NCI-H1105 treated with DMSO at 0.1 percent for 48 hours (cell line): ENCODE measurements at regions not wholly inside any gene's neighbourhood (a gene's known extent, or its start where the extent isn't known, plus 50 kb on each side); places are given as distances from the start of the nearest gene placed in this dataset.

Experiments used
- DNase-seq: peaks from one replicate; lab custom pipeline; 2025; lab: John Stamatoyannopoulos, UW

DNA sequence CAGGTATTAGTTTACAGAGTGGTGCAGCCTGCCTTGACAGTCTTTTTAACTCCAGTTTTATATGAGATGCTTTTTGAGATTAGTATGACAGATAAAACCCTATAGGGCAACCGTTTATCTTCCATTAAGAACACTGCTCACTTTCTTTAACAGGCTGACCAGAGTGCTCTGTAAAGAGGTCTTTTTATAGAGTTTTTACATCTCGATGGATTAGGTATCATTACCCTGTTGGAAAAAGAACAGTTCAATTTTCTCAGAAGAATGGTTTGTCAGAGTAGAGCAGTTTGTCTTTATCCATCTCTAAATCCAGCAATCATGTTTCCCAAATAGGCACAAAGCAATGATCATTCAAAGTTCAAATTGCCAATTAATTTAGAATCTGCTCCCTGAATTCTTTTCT, 395.2 kb upstream of the ARGLU1 start:
- no peak for DNase-seq

DNA sequence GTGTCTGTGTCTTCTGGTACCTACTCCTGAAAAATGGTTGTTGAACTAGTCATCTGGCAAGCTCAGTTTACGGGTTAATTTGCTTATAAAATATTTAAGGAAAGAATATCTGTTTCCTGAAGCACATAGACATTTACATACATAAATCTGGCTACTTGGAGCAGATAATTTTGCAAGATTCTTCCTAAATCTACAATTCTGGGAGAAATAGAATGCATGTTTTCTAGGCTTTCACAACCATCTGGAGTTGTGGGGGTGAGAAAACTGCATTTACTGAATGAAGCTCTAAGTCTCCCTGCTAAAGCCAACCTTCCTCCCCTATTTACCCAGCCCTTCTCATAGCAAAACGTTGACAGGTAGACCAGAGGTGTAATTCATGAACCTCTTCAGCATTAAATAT, 393.7 kb upstream of the ARGLU1 start:
- DNase-seq, result no peak

DNA sequence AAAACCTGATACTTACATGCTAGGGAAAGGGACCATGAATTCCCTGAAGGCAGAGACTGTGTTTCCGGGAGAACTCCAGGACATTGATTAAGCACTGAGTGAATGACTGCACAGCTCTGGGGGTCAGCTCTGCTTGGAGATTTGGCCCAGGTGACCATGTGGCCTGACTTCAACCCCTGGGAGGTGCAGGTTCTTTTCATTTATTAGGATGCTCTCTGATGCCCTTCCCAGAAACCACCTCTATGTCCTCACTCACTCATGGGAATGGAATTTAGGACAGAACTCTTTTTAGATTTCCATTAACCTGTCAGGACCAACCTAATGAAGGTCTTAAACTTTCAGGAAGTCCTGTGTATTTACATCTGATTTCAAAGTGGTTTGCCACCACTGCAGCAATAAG, 393.3 kb upstream of the ARGLU1 start:
- DNase-seq, result no peak

DNA sequence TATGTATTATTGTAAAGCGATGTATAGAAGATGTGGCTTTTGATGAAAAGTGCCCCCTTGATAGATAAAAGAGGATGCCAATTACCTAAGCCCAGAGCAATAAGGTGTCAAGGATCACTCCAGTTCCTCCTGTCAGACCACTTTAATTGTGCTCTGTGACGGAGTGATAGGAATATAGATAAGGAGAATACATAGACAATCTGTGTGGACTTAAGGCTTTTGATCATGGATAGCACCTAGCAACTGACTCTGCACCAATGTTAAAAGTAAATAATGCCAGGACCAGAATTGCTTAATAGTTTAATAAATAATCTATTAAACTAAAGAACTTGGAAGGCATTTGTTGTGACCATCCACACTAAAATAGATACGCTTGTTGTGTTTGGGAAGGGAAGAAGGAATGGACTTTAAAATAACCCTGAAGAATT, 390.7 kb upstream of the ARGLU1 start:
- no peak for DNase-seq

DNA sequence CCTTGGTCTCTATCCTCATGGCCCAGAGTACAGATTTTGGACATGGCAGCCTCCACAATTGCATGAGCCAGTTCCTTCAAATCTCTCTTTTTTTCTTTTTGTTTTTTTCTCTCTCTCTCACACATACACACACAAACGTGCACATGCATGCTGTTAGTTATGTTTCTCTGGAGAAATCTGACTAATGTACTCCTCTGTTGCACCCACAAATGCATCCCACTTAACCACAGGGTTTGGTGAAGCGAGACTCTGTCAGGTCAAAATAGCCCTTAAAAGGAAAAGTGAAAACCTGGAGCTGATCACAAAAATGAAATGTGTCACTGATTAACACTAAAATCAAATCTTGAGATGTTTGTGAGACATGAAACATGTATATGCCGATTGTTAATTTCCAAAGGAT, 374.6 kb upstream of the ARGLU1 start:
- no peak for DNase-seq

DNA sequence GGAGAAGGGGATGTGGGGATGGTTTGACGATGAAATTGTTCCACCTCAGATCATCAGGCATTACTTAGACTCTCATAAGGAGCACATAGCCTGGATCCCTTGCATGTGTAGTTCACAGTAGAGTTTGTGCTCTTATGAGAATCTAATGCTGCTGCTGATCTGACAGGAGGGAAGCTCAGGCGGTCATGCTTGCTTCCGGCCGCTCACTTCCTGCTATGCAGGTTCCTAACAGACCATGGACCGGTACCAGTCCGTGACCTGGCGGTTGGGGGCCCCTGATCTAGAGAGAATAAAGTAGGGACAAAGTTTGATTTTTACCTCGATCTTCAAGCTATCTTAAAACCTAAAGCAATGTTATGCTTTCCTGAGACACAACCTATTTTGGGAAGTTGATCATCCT, 373.8 kb upstream of the ARGLU1 start:
- no peak for DNase-seq

DNA sequence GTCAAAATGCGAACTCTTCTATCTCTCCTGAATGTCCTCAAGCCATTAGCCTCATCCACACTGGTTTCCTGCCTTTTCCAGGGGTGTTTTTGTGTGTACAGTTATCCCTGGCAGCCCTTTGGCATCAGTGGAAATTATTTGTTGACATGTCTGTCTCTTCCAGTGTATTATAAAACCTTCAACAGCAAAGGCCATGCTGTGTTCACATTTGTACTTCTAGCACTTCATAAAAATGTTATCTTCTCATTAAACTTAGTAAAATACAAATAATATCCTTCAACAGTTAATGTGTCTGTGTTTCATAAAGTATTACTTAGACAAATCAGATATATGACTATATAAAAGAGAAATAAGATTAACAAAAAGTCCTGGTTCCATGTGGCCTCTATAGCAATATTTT, 359.5 kb upstream of the ARGLU1 start:
- no peak for DNase-seq

DNA sequence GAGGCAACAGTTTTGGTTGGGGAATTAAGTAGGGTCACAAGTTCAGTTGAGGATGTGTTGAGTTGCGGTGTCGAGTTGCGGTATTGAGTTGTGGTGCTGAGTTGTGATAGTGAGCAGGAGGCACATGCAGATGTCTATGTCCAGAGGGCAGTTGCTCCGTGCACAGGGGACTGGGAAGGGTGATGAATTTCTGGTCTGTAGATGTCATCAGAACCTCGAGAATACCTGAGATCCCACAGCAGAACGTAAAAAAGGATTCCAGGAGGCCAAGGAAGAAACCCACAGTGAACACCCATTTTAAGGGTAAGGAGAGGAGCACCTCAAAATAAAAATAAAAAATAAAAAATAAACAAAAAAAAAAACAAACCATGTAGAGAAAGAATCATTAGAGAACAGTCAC, 354.4 kb upstream of the ARGLU1 start:
- DNase-seq, result no peak

DNA sequence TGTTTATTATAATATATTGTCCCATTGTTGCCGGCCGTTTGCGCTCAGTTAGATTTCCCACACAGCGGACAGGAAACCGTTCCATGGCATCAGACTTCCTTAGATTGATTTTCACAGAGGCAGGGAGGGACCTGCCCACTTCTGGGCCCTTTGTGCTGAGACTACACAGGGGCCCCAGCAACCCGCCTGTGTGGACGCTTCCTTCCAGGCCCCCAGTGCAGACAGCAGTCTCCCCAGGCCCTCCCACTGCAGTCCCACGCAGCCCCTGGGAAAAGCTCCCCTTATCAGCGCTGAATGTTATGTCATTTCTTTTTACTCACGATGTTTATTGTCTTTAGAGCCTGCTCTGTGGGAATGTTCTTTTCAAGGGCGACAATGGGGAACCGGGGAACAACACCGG, 351.7 kb upstream of the ARGLU1 start:
- no peak for DNase-seq

DNA sequence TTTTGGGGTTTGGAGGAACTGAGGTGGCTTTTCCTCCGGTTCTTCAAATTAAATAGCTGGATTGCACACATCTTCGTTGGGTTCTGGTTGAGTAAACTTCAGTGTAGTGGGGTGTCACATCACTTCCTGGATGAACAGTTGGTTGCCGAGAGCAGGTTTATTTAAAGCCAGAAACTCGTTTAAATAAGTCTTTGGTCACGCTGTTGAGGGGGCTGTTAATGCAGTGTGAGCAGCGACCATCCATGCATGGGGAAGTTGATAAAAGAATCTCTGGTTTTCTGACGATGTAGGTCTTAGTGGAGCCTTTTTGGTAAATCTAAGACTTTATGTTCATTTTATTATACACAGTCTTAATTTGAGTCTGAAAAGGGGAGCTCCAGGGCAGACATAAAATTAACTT, 351.2 kb upstream of the ARGLU1 start:
- no peak for DNase-seq

DNA sequence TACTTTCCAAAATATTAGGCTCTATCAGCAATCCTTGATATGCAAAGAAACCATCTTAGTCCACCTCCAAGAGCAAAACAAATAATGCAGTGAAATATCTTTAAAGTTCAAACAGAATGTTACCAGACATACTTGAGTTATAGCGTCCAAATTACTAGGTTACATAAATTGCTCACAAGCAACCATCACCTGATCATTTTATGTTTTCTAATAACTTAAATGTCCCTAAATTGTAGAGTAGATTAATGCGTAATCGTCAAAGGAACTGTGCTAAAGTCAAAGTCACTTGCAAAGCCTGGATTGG, 350.6 kb upstream of the ARGLU1 start:
- DNase-seq, result no peak

DNA sequence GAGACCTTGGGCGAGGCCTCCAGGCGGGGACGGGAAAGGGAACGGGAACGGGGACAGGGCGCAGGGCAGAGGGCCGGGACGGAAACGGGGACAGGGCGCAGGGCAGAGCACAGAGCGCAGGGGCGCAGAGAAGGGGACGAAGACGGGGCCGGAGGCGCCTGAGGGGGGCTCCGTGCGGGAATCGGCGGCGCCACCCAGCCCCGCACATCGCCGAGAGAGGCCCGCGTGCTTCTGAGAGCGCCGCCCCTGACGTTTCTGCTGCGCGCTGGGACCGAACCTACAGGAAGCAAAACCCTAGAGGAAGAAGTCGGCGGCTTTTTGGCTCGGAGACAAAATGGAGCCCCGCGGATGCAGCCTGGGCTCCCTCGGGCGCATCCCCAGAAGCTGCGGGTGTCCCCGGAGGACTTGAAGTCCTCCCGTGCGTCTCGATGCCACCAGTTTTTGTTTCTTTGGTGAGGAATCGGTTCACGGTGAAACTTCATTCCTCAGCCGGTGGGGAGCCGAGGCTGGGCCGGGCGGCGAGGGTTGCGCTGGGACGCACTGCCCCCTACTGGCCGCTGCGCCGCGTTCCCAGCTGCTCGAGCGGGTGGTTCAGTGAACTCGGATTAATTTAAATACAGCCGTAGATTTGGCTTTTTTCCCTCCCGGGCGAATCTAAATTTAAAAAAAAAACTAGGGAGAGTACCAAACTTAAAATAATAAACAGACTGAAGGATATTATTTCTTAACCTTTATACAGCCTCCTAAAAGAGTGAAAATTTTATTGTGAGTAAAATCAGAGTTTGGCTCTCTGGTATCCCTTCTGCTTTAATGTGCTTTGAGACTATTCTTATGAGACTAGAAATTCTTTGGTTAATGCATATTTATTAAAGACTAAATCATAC, 350.0 kb upstream of the ARGLU1 start:
- DNase-seq, result peak; percentile 75

DNA sequence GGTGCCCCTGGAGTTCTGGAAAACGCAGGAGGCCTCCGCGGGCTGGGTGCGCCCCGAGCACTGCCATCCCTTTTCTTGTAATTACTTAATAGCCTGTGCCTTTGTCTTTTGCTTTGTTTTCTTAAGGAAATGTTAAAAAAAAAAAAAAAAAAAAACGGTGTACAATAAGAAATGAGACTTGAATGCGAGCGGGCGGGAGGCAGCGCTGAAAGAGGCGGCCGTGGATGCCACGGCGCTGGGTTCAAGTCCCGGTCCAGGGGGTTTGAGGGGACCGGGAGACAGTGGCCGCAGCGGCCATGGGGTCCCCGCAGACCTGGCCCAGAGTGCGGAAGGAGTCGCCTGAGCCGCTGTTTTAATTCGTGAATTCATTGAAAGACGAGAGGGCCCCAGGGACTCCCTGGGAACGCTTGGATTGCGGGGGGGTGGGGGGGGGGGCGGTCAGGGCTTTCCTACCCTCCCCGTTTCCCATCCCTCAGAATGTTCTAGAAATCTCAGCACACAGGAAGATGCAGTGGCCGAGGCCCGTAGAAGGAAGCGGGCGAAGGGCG, 349.2 kb upstream of the ARGLU1 start:
- DNase-seq, result no peak

DNA sequence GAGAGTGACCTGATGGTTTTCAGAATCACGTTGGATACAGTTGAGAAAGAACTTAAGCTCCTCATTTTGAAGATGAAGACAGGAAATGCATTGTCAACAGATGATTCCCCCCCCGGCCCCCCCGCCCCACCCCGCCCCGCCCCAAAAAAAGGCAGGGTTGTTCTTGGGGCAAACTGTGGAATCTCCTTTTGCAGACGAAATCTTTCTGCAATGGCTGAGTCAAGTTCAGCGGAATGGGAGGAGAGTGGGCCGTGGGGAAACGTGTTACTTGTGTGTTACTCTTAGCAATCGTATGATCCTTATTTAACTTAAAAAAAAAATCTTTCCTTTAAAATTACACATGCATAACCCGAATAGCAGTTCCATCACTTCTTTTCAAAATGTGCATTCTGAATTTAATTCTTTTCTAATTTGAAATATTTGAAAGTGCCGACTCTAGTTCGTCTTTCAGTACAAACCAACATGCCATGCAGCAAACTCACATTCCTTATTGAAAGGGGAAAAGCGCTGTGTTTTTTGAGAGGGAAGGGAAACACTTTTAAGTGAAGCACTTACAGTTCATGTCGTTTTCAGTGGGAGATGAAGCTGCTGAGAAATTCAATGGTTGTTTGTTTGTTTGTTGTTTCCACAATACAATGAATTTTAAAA, 348.5 kb upstream of the ARGLU1 start:
- no peak for DNase-seq

DNA sequence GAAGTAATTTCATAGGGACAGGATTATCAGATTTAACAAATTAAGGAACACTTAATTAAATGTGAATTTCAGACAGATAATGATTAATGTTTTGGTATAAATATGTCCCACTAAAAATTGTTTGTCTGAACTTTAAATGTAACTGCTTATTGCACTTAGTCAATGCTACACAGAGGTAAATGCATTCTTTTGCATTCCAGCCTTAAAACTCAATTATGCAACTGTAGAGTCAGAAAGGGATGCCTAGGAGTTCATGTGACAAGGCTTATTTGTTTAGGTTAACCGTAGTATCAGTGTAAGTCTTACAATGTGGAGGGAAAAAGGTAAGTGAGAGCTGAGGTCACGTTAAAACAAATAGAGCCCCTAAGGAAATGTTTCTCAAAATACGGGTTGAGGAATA, 347.2 kb upstream of the ARGLU1 start:
- no peak for DNase-seq

DNA sequence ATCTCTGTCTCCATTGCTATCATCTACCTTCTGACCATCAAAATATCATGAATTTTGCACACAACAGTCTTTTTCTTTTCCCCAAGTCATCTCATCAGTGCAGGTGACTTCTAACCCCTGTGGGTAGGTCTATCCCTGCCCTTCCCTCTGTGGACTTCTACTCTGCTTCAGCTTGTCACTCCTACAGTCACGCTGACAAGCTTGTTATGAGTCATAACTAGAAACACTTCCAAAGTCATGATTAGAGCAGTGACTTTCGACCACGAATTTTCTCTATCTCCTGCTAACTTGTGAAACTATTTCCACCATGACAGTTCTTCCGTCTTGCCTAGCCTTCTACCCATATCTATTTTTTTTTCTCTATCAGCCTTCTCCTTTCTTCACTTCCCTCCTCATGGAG, 343.7 kb upstream of the ARGLU1 start:
- no peak for DNase-seq

DNA sequence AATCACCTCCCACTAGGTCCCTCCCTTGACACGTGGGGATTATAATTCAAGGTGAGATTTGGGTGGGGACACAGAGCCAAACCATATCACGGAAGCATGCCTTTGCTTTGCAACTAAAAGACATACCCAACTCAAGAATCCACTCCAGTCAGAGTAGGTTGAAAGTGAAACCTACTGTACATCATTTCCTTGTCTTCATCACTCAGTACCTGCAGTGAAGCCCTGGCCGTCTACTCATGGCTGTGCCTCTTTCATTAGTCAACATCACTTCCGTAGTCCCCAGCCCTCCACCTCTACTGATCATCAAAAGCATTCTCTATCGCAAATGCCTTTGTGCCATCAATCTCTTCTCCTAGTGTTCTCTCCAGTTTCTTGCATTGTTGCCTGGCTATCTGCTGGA, 343.1 kb upstream of the ARGLU1 start:
- no peak for DNase-seq

DNA sequence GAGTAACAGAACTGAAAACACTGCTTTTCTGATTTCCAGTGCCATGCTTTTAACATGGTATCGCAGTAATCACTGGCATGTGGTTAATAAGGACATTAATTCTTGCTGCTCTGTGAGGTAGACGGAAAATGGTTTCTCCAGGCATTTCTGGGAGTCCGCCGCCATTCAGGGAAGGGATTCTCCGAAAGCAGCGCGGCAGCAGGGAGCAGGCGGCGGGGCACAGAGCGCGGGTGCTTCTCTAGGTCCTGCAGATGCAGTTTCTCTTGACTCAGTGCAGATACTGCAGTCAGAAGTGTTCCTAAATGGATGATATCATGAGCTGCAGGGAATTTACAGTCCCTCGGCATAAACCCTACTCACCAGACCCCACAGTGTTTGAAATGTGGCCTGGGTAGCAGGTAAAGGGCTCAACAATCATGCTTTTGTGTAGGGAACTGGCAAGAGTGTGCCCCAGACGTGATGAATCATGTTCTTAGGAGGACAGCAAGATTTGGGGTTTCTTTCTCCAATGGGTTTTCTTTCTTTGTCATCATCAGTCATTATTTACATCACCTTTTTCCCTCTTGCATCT, 338.6 kb upstream of the ARGLU1 start:
- DNase-seq, result no peak

DNA sequence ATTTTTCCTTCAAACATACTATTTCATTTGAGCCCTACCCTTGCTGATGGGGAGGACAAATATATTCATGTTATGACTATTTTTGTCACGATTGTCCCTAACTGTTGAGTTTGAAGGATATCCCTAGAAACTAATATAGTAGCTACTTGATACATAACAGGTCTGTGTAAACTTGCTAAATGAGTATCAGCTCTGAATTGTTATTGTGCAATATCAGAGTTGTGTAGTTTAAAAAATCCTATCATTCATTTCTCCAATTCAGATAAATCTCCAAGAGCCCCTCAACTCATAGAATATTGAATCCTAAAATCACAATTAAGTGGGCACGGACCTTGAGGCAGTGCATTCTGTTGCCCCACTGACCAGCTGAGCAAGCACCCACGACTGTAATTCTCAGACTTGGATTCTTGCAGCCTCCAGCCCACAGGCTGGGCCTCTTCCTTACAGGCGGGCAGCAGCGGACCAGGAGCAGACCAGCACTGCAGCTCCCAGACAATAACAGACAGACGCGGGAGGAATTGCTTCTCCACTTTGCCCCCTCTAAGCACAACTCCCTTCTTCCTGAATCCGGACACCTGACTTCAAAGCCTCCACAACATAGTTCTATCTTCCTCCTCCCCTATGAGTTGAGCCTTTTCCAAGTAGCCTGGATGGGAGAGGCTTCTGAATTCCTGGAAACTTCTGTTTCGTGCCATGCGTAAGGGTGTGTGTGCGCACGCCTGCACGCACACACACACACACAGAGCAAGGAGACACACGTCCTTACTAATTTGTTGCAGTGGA, 337.6 kb upstream of the ARGLU1 start:
- DNase-seq, result no peak

DNA sequence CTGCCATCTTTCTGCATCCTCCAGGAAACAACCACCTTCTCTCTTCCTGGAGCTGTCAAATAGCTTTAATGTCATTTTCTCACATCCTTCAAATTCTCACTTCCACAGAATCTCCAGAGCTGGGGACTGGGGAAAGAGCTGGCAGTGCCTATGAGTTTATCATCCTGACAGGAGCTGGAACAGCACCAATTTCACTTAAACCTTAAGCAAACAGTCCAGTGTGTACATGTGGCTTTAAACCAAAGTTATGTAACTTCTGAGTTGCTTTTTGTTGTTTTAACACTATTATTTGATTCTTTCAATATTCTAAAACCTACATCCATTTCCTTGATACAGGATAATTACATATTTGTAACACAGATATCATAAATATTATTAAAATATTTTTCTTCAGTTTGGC, 331.5 kb upstream of the ARGLU1 start:
- no peak for DNase-seq

DNA sequence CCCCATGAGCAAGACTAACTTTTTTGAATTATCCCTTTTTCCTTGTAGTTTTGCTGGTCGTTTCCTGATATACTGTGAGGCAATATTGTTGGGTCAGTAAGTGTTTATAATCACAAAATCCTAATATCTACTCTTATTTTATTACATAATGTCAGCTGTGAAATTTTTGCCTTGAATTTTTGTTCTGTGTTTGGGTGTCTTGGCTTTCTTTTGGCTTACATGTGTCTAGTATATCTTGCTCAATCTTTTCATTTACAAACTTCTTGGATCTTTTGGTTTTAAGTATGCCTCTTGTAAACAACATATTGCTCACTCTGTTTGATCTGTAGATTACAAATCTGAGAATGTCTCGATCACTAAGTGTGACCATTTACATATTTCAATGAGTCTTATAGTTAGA, 330.3 kb upstream of the ARGLU1 start:
- no peak for DNase-seq

DNA sequence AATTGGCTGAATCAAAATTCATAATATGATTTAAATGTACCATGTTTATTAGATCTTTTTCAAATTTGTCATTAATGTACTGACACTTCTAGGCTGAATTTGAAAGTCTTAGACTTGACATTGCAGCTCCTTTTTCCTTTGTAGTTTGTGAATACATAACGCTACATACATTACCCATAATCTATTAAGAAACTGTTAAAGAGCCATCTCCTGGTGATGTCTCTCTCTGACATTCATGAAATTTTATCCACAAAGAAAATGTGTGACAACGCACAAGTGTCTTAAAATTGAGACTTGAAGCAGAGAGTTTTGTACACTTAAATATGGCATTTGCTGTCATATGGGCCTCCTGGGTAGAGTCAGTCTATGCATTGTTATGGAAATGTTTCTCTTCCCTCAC, 320.2 kb upstream of the ARGLU1 start:
- no peak for DNase-seq

DNA sequence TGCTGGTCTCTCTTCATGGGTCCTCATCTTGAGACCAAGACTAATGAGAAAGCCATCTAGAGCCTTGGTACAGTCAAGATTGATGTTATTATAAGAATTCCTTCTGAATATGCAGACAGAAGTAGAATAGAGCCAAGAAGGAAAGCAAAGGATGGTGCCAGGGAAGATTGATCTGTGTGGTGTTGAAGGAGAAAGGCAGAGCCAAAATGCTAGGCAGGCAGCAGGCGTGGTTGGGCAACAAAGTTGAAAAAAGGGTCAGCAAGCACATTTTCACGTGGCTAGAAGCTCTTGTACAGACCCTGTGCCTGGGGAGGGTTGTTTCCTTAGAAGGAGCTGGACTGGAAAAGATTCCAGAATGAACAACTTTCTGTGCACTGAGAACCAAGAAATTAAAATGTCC, 319.7 kb upstream of the ARGLU1 start:
- DNase-seq, result no peak
